GM23338 (cell line): ENCODE measurements at regions not wholly inside any gene's neighbourhood (a gene's known extent, or its start where the extent isn't known, plus 50 kb on each side); places are given as distances from the start of the nearest gene placed in this dataset.

Experiments
- ATAC-seq: fragments of 200-7000 bp; cut with Tn5 transposase; 3 replicates; pipeline ENCODE4 v1.9.1; 2020
- DNase-seq: peaks from one replicate; pipeline ENCODE4 v3.0.0-alpha.2; 2015; ENCODE audit warnings: low spot score
- H2AFZ ChIP-seq: fragments of 200-600 bp; sonication (generic); 2 replicates; pipeline ENCODE4 v1.8.0; 2016; ENCODE audit warnings: antibody characterized with exemption, mild to moderate bottlenecking, moderate library complexity
- H3F3A ChIP-seq: fragments of 200-600 bp; sonication (generic); replicated peaks from 2 replicates; pipeline ENCODE4 v1.8.0; 2017; ENCODE audit warnings: antibody characterized with exemption, mixed run types, low read depth
- H3K27ac ChIP-seq: fragments of 200-600 bp; sonication (generic); 2 replicates; pipeline ENCODE4 v1.6.1; 2016; ENCODE audit warnings: low read depth
- H3K27me3 ChIP-seq: fragments of 200-600 bp; sonication (generic); 2 replicates; pipeline ENCODE4 v1.8.0; 2016; ENCODE audit warnings: mild to moderate bottlenecking, mixed run types, moderate library complexity; ENCODE audit not compliant: insufficient read depth
- H3K36me3 ChIP-seq: fragments of 200-600 bp; sonication (generic); 2 replicates; pipeline ENCODE4 v1.8.0; 2016; ENCODE audit warnings: mild to moderate bottlenecking; ENCODE audit not compliant: insufficient read depth
- H3K4me1 ChIP-seq: fragments of 200-600 bp; sonication (generic); 2 replicates; pipeline ENCODE4 v1.8.0; 2016; ENCODE audit warnings: mild to moderate bottlenecking, moderate library complexity; ENCODE audit not compliant: insufficient read depth
- H3K4me2 ChIP-seq: fragments of 200-600 bp; sonication (generic); 2 replicates; pipeline ENCODE4 v1.7.1; 2017; ENCODE audit warnings: mixed run types
- H3K4me3 ChIP-seq: fragments of 200-600 bp; sonication (generic); 2 replicates; pipeline ENCODE4 v1.6.1; 2016; ENCODE audit warnings: mixed run types
- H3K79me2 ChIP-seq: fragments of 200-600 bp; sonication (generic); replicated peaks from 2 replicates; pipeline ENCODE4 v1.8.0; 2017; ENCODE audit warnings: mild to moderate bottlenecking; ENCODE audit not compliant: insufficient read depth
- H3K9me2 ChIP-seq: fragments of 200-600 bp; sonication (generic); 2 replicates; pipeline ENCODE4 v1.8.0; 2017; ENCODE audit not compliant: insufficient read depth
- H4K20me1 ChIP-seq: fragments of 200-600 bp; sonication (generic); replicated peaks from 2 replicates; pipeline ENCODE4 v1.8.0; 2017; ENCODE audit warnings: mild to moderate bottlenecking; ENCODE audit not compliant: insufficient read depth
- H3K27ac Mint-ChIP-seq: 2 replicates; pipeline ENCODE4 v1.8.0; 2020; ENCODE audit warnings: inconsistent platforms, mild to moderate bottlenecking, moderate library complexity, mixed read lengths
- H3K27me3 Mint-ChIP-seq: 3 replicates; pipeline ENCODE4 v1.8.0; 2022; ENCODE audit warnings: low read depth, mild to moderate bottlenecking, moderate library complexity, mixed read lengths, inconsistent platforms; ENCODE audit not compliant: insufficient read depth, poor library complexity
- H3K36me3 Mint-ChIP-seq: 3 replicates; pipeline ENCODE4 v1.8.0; 2021; ENCODE audit warnings: low read depth, mild to moderate bottlenecking, inconsistent platforms, moderate library complexity, mixed read lengths
- H3K4me1 Mint-ChIP-seq: 3 replicates; pipeline ENCODE4 v1.8.0; 2020; ENCODE audit warnings: mild to moderate bottlenecking, inconsistent platforms, mixed read lengths
- H3K4me3 Mint-ChIP-seq: 3 replicates; pipeline ENCODE4 v1.8.0; 2021; ENCODE audit warnings: moderate library complexity, mild to moderate bottlenecking, inconsistent platforms, mixed read lengths
- H3K9me3 Mint-ChIP-seq: 3 replicates; pipeline ENCODE4 v1.8.0; 2020; ENCODE audit warnings: moderate library complexity, mild to moderate bottlenecking, inconsistent platforms, mixed read lengths
- CREB1 ChIP-seq: fragments of 250-450 bp; sonication (Bioruptor Pico); IDR thresholded peaks from 2 replicates; pipeline ENCODE4 v1.5.0; 2020; ENCODE audit warnings: low read depth, mild to moderate bottlenecking, moderate library complexity
- CTCF ChIP-seq, 2 experiments: fragments of 200-600 bp in 1 of 2; sonication (generic) in 1 of 2; conservative IDR thresholded peaks; 2 replicates each; pipeline versions ENCODE4 v1.5.1 to v1.6.1; 2016 to 2017; ENCODE audit warnings: antibody characterized with exemption in 2 of 2, low read depth in 2 of 2, mild to moderate bottlenecking in 2 of 2, moderate library complexity in 1 of 2
- ETS1 ChIP-seq: IDR thresholded peaks from 2 replicates; pipeline ENCODE4 v1.6.1; 2016; ENCODE audit warnings: antibody characterized with exemption
- EZH2 ChIP-seq: fragments of 200-600 bp; sonication (generic); IDR thresholded peaks from one replicate; pipeline ENCODE4 v1.8.0; 2017; ENCODE audit warnings: antibody characterized with exemption, mild to moderate bottlenecking, low read depth; ENCODE audit not compliant: unreplicated experiment
- EZH2phosphoT487 ChIP-seq: fragments of 200-600 bp; sonication (generic); IDR thresholded peaks from one replicate; pipeline ENCODE4 v1.8.1; 2018; ENCODE audit warnings: antibody characterized with exemption; ENCODE audit not compliant: unreplicated experiment
- JUNB ChIP-seq: IDR thresholded peaks from one replicate; pipeline ENCODE4 v1.6.1; 2016; ENCODE audit warnings: antibody characterized with exemption; ENCODE audit not compliant: unreplicated experiment
- NANOG ChIP-seq: IDR thresholded peaks from 2 replicates; pipeline ENCODE4 v1.6.1; 2016; ENCODE audit warnings: antibody characterized with exemption, borderline replicate concordance
- POLR2AphosphoS5 ChIP-seq: IDR thresholded peaks from 2 replicates; pipeline ENCODE4 v1.6.1; 2016; ENCODE audit warnings: antibody characterized with exemption, low read depth
- REST ChIP-seq: IDR thresholded peaks from one replicate; pipeline ENCODE4 v1.6.1; 2018; ENCODE audit warnings: antibody characterized with exemption; ENCODE audit not compliant: unreplicated experiment
- STAT1 ChIP-seq: IDR thresholded peaks from one replicate; pipeline ENCODE4 v1.6.1; 2016; ENCODE audit warnings: antibody characterized with exemption; ENCODE audit not compliant: unreplicated experiment
- ZNF114 ChIP-seq: fragments of 250-450 bp; sonication (Bioruptor Pico); IDR thresholded peaks from 2 replicates; pipeline ENCODE4 v1.5.0; 2020; ENCODE audit warnings: mild to moderate bottlenecking, moderate library complexity
- ZNF331 ChIP-seq: fragments of 250-450 bp; sonication (Bioruptor Pico); IDR thresholded peaks from 2 replicates; pipeline ENCODE4 v1.5.0; 2020; ENCODE audit warnings: low read depth, mild to moderate bottlenecking, moderate library complexity
- ZNF462 ChIP-seq: fragments of 250-450 bp; sonication (Bioruptor Pico); IDR thresholded peaks from 2 replicates; pipeline ENCODE4 v1.5.0; 2020; ENCODE audit warnings: mild to moderate bottlenecking, moderate library complexity

GRCh38 chr21:35852820-35853219, 207.5 kb downstream of the SETD4 start:
- H3K4me3 ChIP-seq = no peak overlapping the region
- Mint-ChIP-seq H3K9me3 (no peaks in the 10 kb centered on the region; the same call in 1 of the 3 replicates), H3K27ac (no peak overlapping the region), H3K27me3 (peaks cover 1% of the 10 kb centered on the region), H3K36me3 (no peaks in the 10 kb centered on the region), H3K4me3 (no peak overlapping the region), H3K4me1 (no peaks in the 10 kb centered on the region; the same call in 2 of the 3 replicates)
- no peaks in the 10 kb centered on the region for H3K27me3 ChIP-seq
- no peak for DNase-seq
- H4K20me1 ChIP-seq = no peaks in the 10 kb centered on the region
- H3K9me2 ChIP-seq = peaks cover 2% of the 10 kb centered on the region; the same call in 1 of the 2 replicates
- no peak for ATAC-seq
- H3K27ac ChIP-seq = no peak overlapping the region
- no peak overlapping the region for H3K4me2 ChIP-seq
- TF ChIP-seq EZH2phosphoT487 (no peak), REST (no peak), ZNF331 (CRISPR knock-in tag) (no peak), ZNF114 (CRISPR knock-in tag) (no peak), ZNF462 (CRISPR knock-in tag) (no peak), CREB1 (CRISPR knock-in tag) (no peak), CTCF (conservative IDR thresholded peaks at IDR 0.05; ENCODE audit: low read depth in 2 of 2) (no peak), POLR2AphosphoS5 (no peak), JUNB (no peak), NANOG (no peak), ETS1 (no peak), STAT1 (no peak), EZH2 (no peak)
- no peaks in the 10 kb centered on the region for H3K79me2 ChIP-seq
- H3K4me1 ChIP-seq = no peaks in the 10 kb centered on the region
- H3K36me3 ChIP-seq = no peaks in the 10 kb centered on the region
- no peak overlapping the region for H2AFZ ChIP-seq
- H3F3A ChIP-seq = no peaks in the 10 kb centered on the region
